ENCODE measurements at regions not wholly inside any gene's neighbourhood (a gene's known extent, or its start where the extent isn't known, plus 50 kb on each side); places are given as distances from the start of the nearest gene placed in this dataset.

DNA sequence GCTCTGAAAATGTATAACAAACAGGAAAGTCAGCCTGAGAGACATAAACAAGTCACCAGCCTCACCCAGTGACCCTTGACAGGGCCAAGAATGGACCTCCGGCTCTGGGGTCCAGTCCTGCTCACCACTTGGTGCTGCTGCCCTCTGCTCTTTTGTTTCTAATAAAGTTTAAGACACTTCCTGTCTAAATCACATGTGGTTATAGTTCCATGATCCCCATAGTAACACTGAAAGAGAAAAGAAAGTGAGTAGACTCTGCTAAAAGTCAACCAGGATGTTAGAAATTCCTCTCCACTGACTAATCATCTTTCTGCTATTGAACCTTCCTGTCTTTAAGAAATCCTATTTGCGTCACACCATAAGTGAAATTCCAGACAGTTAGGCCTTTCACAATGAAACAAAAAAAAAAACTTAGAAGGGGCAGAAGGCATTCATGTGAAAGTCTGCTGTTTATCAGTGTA, 179.2 kb upstream of the BET1 start:
- Histone ChIP-seq H3K4me3 (no peak overlapping the region), H3K79me2 (ENCODE audit: control insufficient read depth, insufficient read depth, low read length) (no peaks in the 10 kb centered on the region), H2AFZ (ENCODE audit: low read depth, low read length) (no peak overlapping the region), H3K27ac (ENCODE audit: extremely low read depth, low read depth, low read length) (no peak overlapping the region), H3K4me1 (replicated peaks in 1 of 2; ENCODE audit: control insufficient read depth in 2 of 2, insufficient read depth in 2 of 2, low read length in 2 of 2) (no peaks in the 10 kb centered on the region), H3K4me2 (ENCODE audit: insufficient read depth, low read length) (no peak overlapping the region), H3K9me3 (replicated peaks; ENCODE audit: control insufficient read depth, insufficient read depth, low read depth, low read length) (no peaks in the 10 kb centered on the region), H3K27me3 (ENCODE audit: control insufficient read depth in 2 of 2, insufficient read depth in 2 of 2, low read length in 2 of 2) (no peaks in the 10 kb centered on the region), H4K20me1 (replicated peaks; ENCODE audit: control insufficient read depth, insufficient read depth, low read length) (no peaks in the 10 kb centered on the region), H3K9ac (ENCODE audit: insufficient read depth in 1 of 2, low read depth in 2 of 2, low read length in 2 of 2) (no peak overlapping the region), H3K9me1 (ENCODE audit: control insufficient read depth, insufficient read depth, low read length) (no peaks in the 10 kb centered on the region), H3K36me3 (ENCODE audit: control insufficient read depth, insufficient read depth, low read length) (no peaks in the 10 kb centered on the region)
- TF ChIP-seq SRSF1 (IDR thresholded peaks at IDR 0.05; ENCODE audit: low read depth, low read length) (no peak), ZNF146 (CRISPR knock-in tag; IDR thresholded peaks at IDR 0.05; ENCODE audit: unreplicated experiment) (no peak), ZNF140 (CRISPR knock-in tag; IDR thresholded peaks at IDR 0.05) (no peak), ZBTB1 (CRISPR knock-in tag; IDR thresholded peaks at IDR 0.05; ENCODE audit: borderline replicate concordance, low read depth) (no peak), EP400 (IDR thresholded peaks at IDR 0.05) (no peak), ZNF707 (CRISPR knock-in tag; conservative IDR thresholded peaks at IDR 0.05) (no peak), PTTG1 (tag; IDR thresholded peaks at IDR 0.05; ENCODE audit: low read depth) (no peak), GABPA (tag; conservative IDR thresholded peaks at IDR 0.05; ENCODE audit: low read depth) (no peak), NFE2 (IDR thresholded peaks at IDR 0.05; ENCODE audit: low read depth) (no peak), SMAD1 (IDR thresholded peaks at IDR 0.05; ENCODE audit: low read depth, low read length, partially characterized antibody) (no peak), ZBTB8A (IDR thresholded peaks at IDR 0.05; ENCODE audit: partially characterized antibody) (no peak), MEF2D (tag; conservative IDR thresholded peaks at IDR 0.05; ENCODE audit: low read depth) (no peak), LARP7 (IDR thresholded peaks at IDR 0.05) (no peak), PTRF (tag; IDR thresholded peaks at IDR 0.05) (no peak), CBFA2T3 (IDR thresholded peaks at IDR 0.05) (no peak), TFAM (CRISPR knock-in tag; conservative IDR thresholded peaks at IDR 0.05) (no peak)
- TF ChIP-seq, protein P1, sequence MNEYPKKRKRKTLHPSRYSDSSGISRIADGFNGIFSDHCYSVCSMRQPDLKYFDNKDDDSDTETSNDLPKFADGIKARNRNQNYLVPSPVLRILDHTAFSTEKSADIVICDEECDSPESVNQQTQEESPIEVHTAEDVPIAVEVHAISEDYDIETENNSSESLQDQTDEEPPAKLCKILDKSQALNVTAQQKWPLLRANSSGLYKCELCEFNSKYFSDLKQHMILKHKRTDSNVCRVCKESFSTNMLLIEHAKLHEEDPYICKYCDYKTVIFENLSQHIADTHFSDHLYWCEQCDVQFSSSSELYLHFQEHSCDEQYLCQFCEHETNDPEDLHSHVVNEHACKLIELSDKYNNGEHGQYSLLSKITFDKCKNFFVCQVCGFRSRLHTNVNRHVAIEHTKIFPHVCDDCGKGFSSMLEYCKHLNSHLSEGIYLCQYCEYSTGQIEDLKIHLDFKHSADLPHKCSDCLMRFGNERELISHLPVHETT (CRISPR knock-in tag; conservative IDR thresholded peaks at IDR 0.05 in 1 of 2, IDR thresholded peaks at IDR 0.05 in 1 of 2), result no peak
- in situ Hi-C loops (cut with MboI), result no loop called here
- 0% methylated on average over 2 of the region's 2 CpGs for WGBS (ENCODE audit: insufficient coverage, low coverage, missing lambda C conversion rate)
- CTCF ChIA-PET (ENCODE audit: low intra/inter-chr PET ratio), result no interaction called here
- ATAC-seq, result no peak
- no TSS peak for BruUV-seq (replicated peaks)
- FAIRE-seq, result no peak
- intact Hi-C loops (cut with micrococcal nuclease), result no loop called here
- POLR2A ChIA-PET, result no interaction called here
- DNase-seq (ENCODE audit: extremely low read depth in 1 of 4, low spot score in 3 of 4), result no peak
